ENCODE measurements at regions not wholly inside any gene's neighbourhood (a gene's known extent, or its start where the extent isn't known, plus 50 kb on each side); places are given as distances from the start of the nearest gene placed in this dataset.

DNA sequence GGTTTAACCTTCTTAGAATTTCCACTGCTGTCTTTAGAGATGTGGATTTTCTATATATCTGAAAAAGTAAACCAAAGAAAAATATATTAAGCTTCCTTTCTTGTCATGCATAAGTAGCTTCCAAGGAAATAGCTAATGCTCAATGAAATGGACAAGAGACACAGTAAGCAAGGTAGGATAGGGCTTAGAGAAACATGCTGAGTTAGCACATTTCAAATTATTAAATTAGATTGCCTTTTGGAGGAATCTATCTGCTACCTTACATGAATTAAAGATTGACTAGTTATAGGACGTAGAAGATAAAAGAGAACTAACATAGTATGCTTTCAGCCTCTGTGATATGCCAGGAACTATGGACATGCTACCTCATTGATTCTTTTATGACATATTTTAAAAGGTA lies 824.6 kb downstream of the TUSC7 start:
- no peak overlapping the region for H3K4me3 ChIP-seq (ENCODE audit: low read length)
- H3K27ac ChIP-seq (ENCODE audit: low read depth, low read length): no peak overlapping the region
- H3K36me3 Mint-ChIP-seq (ENCODE audit: low read depth): peaks cover 2% of the 10 kb centered on the region
- WGBS, 2 experiments (ENCODE audit: insufficient coverage in 1 of 2, insufficient read length in 1 of 2): 76% methylated on average over 1 of the region's 1 CpG; no CpG with 5 or more reads in 1 of the 2 experiments
- peaks cover 5% of the 10 kb centered on the region for H3K9me3 ChIP-seq (ENCODE audit: control insufficient read depth, low read length)
- H3K9me3 Mint-ChIP-seq: peaks cover 9% of the 10 kb centered on the region
- H3K36me3 ChIP-seq (ENCODE audit: control insufficient read depth, insufficient read depth, low read length): no peaks in the 10 kb centered on the region
- no peak overlapping the region for H3K27ac Mint-ChIP-seq
- no peaks in the 10 kb centered on the region for H3K27me3 Mint-ChIP-seq (ENCODE audit: insufficient read depth)
- no peak for DNase-seq
- peaks cover 2% of the 10 kb centered on the region for H3K4me1 Mint-ChIP-seq
- TF ChIP-seq, protein P1, sequence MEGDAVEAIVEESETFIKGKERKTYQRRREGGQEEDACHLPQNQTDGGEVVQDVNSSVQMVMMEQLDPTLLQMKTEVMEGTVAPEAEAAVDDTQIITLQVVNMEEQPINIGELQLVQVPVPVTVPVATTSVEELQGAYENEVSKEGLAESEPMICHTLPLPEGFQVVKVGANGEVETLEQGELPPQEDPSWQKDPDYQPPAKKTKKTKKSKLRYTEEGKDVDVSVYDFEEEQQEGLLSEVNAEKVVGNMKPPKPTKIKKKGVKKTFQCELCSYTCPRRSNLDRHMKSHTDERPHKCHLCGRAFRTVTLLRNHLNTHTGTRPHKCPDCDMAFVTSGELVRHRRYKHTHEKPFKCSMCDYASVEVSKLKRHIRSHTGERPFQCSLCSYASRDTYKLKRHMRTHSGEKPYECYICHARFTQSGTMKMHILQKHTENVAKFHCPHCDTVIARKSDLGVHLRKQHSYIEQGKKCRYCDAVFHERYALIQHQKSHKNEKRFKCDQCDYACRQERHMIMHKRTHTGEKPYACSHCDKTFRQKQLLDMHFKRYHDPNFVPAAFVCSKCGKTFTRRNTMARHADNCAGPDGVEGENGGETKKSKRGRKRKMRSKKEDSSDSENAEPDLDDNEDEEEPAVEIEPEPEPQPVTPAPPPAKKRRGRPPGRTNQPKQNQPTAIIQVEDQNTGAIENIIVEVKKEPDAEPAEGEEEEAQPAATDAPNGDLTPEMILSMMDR (conservative IDR thresholded peaks at IDR 0.05): no peak
- H3K4me3 Mint-ChIP-seq: no peak overlapping the region
- H3K27me3 ChIP-seq (ENCODE audit: control insufficient read depth, insufficient read depth, low read length, poor library complexity, severe bottlenecking): no peaks in the 10 kb centered on the region
- no peaks in the 10 kb centered on the region for H3K4me1 ChIP-seq (ENCODE audit: control insufficient read depth, insufficient read depth, low read length)
- no peak overlapping the region for H3K9ac ChIP-seq (ENCODE audit: extremely low read depth, low read length, poor library complexity, severe bottlenecking)

DNA sequence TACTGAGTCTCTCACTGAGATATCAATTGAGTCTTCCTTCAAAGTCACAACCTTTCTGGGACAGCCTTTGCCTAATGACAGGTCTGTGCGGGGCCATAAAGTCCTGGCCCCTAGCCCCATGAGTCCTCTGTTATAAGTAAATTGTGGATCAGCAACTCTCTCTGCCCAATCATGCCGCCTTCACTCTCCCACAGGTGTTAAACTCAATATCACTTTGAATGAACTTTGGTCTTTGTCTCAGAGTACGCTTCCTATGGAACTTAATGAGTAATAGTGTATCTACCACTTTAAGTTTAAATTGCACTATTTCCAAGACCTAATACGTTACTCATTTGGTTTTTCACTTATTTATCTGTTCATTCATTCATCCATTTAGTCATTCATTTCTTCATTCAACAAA lies 826.4 kb downstream of the TUSC7 start:
- H3K36me3 ChIP-seq (ENCODE audit: control insufficient read depth, insufficient read depth, low read length): no peaks in the 10 kb centered on the region
- H3K27ac ChIP-seq (ENCODE audit: low read depth, low read length): no peak overlapping the region
- H3K4me1 Mint-ChIP-seq: no peaks in the 10 kb centered on the region
- H3K4me3 ChIP-seq (ENCODE audit: low read length): no peak overlapping the region
- H3K4me1 ChIP-seq (ENCODE audit: control insufficient read depth, insufficient read depth, low read length): no peaks in the 10 kb centered on the region
- no peak for DNase-seq
- TF ChIP-seq, protein P1 (conservative IDR thresholded peaks at IDR 0.05): no peak
- H3K9me3 ChIP-seq (ENCODE audit: control insufficient read depth, low read length): peaks cover 5% of the 10 kb centered on the region
- no peaks in the 10 kb centered on the region for H3K27me3 Mint-ChIP-seq (ENCODE audit: insufficient read depth)
- no peaks in the 10 kb centered on the region for H3K27me3 ChIP-seq (ENCODE audit: control insufficient read depth, insufficient read depth, low read length, poor library complexity, severe bottlenecking)
- H3K9me3 Mint-ChIP-seq: peaks cover 9% of the 10 kb centered on the region
- 92 to 98% methylated on average over 2 to 4 of the region's 4 CpGs for WGBS, 2 experiments (ENCODE audit: insufficient coverage in 1 of 2, insufficient read length in 1 of 2)
- peaks cover 2% of the 10 kb centered on the region for H3K36me3 Mint-ChIP-seq (ENCODE audit: low read depth)
- H3K4me3 Mint-ChIP-seq: no peak overlapping the region
- H3K9ac ChIP-seq (ENCODE audit: extremely low read depth, low read length, poor library complexity, severe bottlenecking): no peak overlapping the region
- no peak overlapping the region for H3K27ac Mint-ChIP-seq

DNA sequence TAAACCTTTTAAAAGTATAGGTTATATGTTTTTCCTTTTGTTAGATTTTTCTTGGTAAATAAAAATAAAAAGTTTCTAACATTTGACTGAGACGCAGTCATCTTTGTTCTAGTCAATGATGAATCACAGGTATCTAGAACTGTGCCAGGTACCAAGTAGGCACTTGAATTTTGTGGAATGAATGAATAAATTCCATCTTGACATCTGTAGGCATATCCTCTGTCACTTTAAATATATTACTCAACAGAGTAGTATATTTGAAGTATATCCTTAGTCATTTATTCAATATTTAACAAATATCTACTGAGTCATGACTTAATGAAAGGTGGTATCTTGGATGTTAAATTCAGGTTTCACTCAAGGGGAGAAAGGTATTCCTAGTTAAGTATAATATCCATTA lies 828.4 kb downstream of the TUSC7 start:
- H3K4me3 ChIP-seq (ENCODE audit: low read length): no peak overlapping the region
- Mint-ChIP-seq H3K27me3 (ENCODE audit: insufficient read depth) (no peaks in the 10 kb centered on the region), H3K36me3 (ENCODE audit: low read depth) (peaks cover 2% of the 10 kb centered on the region), H3K4me1 (no peaks in the 10 kb centered on the region), H3K9me3 (peaks cover 9% of the 10 kb centered on the region), H3K27ac (no peak overlapping the region), H3K4me3 (no peak overlapping the region)
- DNase-seq: no peak
- no peaks in the 10 kb centered on the region for H3K36me3 ChIP-seq (ENCODE audit: control insufficient read depth, insufficient read depth, low read length)
- H3K27ac ChIP-seq (ENCODE audit: low read depth, low read length): no peak overlapping the region
- 97% methylated on average over 1 of the region's 1 CpG; no CpG with 5 or more reads in 1 of the 2 experiments for WGBS, 2 experiments (ENCODE audit: insufficient coverage in 1 of 2, insufficient read length in 1 of 2)
- no peak overlapping the region for H3K9ac ChIP-seq (ENCODE audit: extremely low read depth, low read length, poor library complexity, severe bottlenecking)
- H3K4me1 ChIP-seq (ENCODE audit: control insufficient read depth, insufficient read depth, low read length): no peaks in the 10 kb centered on the region
- TF ChIP-seq, protein P1 (conservative IDR thresholded peaks at IDR 0.05): no peak
- H3K9me3 ChIP-seq (ENCODE audit: control insufficient read depth, low read length): peaks cover 5% of the 10 kb centered on the region
- no peaks in the 10 kb centered on the region for H3K27me3 ChIP-seq (ENCODE audit: control insufficient read depth, insufficient read depth, low read length, poor library complexity, severe bottlenecking)

Measured in endodermal cell (in vitro differentiated cells).